GM12865 (cell line): ENCODE measurements at regions not wholly inside any gene's neighbourhood (a gene's known extent, or its start where the extent isn't known, plus 50 kb on each side); places are given as distances from the start of the nearest gene placed in this dataset.

ENCODE experiments used
- DNase-seq: peaks from one replicate; pipeline ENCODE4 v3.0.0; 2010; ENCODE audit warnings: low read depth
- H3K4me3 ChIP-seq: 2 replicates; pipeline ENCODE4 v1.5.1; 2011; ENCODE audit warnings: mild to moderate bottlenecking, low read depth, low read length, control low read depth
- CTCF ChIP-seq: IDR thresholded peaks from 2 replicates; pipeline ENCODE4 v1.5.1; 2011; ENCODE audit warnings: low read length, control low read depth, low read depth, inconsistent platforms; ENCODE audit not compliant: insufficient read depth; ENCODE audit errors: missing control alignments

DNA sequence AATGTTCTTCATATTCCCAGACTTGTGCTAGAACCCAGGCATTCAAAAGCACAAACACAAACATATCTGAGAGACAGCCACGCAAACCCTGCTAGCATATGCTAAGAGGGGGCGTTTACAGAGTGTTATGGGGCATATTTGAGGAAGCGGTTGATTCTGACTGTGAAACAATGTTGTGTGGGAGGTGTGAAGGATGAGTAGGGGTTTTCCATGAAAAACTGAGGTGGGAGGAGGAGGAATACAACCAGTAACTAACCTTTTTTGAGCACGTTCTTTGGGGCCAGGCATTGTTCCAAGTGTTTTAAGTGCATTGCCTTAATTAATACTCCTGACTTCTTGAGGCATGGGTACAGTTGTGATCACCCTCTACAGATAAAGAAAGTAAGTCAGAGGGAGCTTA is 499.5 kb downstream of the AACS start:
- H3K4me3 ChIP-seq, result no peak overlapping the region
- no peak for DNase-seq
- TF ChIP-seq CTCF, result no peak

DNA sequence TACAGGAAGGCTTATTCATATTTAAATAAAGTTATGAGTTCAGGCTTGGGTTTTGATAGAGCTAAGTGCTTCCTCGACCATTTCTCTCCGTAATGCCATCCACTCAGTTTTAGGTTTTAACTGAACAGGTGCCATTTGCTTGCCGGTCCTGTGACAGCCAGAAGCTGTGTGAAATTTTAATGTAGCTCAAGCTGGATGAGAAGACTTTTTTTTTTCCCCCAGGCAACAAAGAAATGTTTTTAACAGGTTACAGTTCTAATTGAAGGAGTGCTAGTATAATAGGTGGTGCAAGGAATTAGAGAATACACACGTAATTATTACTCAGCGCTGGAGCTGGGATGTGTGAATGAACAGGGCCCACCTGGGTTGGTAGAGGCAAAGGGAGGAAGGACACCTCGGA is 502.3 kb downstream of the AACS start:
- H3K4me3 ChIP-seq, result no peak overlapping the region
- no peak for DNase-seq
- no peak for TF ChIP-seq CTCF

DNA sequence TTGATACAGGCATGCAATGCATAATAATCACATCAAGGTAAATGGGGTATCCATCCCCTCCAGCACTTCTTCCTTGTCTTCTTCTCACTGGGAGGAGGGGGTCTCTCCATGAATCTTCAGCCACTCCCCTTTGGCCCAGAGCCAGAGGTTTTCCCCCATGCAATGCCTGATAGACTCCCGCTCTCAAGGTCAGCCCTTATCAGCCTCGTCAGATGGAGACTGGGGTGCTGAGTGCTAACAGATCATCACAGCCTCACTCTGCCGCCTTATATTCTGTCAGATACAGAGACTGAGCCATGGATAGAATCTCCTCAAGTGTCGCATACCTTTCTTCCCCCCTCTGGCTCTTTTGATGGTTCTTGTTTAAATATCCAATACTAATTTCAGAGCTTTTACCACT is 503.1 kb downstream of the AACS start:
- TF ChIP-seq CTCF, result no peak
- no peak for DNase-seq
- H3K4me3 ChIP-seq, result no peak overlapping the region

DNA sequence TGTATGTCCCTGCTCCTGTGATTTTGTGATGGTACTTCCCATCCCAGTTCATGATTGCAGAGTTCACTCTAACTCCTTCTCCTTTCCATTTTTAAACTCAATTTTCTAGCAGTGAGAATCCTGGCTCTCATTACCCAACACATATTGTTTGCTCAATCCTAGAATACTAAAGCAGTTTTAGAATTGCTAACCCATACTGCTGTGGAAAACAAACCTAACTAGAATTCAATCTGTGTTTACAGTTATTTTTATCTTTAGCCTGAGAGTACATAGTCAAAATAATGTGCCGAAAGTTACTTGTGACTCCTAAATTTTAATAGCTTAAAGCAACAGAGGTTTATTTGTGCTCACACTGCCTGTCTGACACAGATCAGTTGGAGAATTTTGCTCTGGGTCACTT is 508.0 kb downstream of the AACS start:
- no peak for TF ChIP-seq CTCF
- no peak for DNase-seq
- no peak overlapping the region for H3K4me3 ChIP-seq

DNA sequence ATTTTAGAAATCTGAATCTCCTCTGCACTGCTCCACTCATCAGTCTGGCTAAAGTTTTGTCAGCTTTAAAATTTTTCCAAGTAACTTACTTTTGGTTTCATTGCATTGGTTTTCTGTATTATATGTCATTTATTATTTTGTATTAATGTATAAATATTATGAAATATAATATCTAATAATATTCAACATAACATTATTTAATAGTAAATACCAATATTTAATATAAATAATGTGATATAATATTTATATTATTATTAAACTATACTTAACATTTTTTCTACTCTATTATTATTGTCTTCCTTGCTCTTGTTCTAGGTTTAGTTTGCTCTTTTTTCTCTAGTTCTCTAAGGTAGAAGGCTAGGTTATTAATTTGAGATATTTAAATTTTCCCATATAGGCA is 512.1 kb downstream of the AACS start:
- H3K4me3 ChIP-seq, result no peak overlapping the region
- DNase-seq, result no peak
- TF ChIP-seq CTCF, result no peak

GRCh38 chr12:125579916-125580315 is 514.7 kb downstream of the AACS start:
- DNase-seq, result no peak
- H3K4me3 ChIP-seq, result no peak overlapping the region
- TF ChIP-seq CTCF, result no peak

GRCh38 chr12:125583071-125583470 is 517.8 kb downstream of the AACS start:
- H3K4me3 ChIP-seq, result no peak overlapping the region
- no peak for DNase-seq
- TF ChIP-seq CTCF, result no peak
